Mucosa of descending colon (tissue), 3 donors: ENCODE measurements at regions not wholly inside any gene's neighbourhood (a gene's known extent, or its start where the extent isn't known, plus 50 kb on each side); places are given as distances from the start of the nearest gene placed in this dataset.

Experiments
- ATAC-seq: fragments of 200-7000 bp; cut with Tn5 transposase; one replicate; pipeline ENCODE4 v1.9.1; 2020; ENCODE audit warnings: mild to moderate bottlenecking, moderate library complexity
- DNase-seq, 3 donors: peaks; one replicate each; pipeline ENCODE4 v3.0.0-alpha.2; 2020
- H3K36me3 ChIP-seq: fragments of 200-600 bp; one replicate; pipeline ENCODE4 v1.8.0; 2021; ENCODE audit warnings: low read depth, mild to moderate bottlenecking
- H3K4me1 ChIP-seq: fragments of 200-600 bp; one replicate; pipeline ENCODE4 v1.8.0; 2021; ENCODE audit warnings: low read depth, mild to moderate bottlenecking
- H3K4me3 ChIP-seq: fragments of 200-600 bp; one replicate; pipeline ENCODE4 v1.8.0; 2021; ENCODE audit warnings: mild to moderate bottlenecking
- H3K9me3 ChIP-seq: fragments of 200-600 bp; one replicate; pipeline ENCODE4 v1.8.0; 2021; ENCODE audit warnings: mild to moderate bottlenecking
- intact Hi-C, 2 donors: fragments of 100-400 bp; cut with DNase I in 1 of 2; cut with micrococcal nuclease in 1 of 2; formaldehyde crosslinking; loops; one replicate each; pipeline versions ENCODE4 v1.11.0 to v1.11.1; 2022; cut with DNase I, micrococcal nuclease
- TF ChIP-seq, protein P1 (sequence below): fragments of 200-600 bp; IDR thresholded peaks from one replicate; pipeline ENCODE4 v1.8.0; 2022; ENCODE audit warnings: antibody characterized with exemption, mild to moderate bottlenecking
- donor health status: DM: no; HTN: no; CAD: no; lungs with moderate emphysema.
- donor health status: DM: no; HTN: no; CAD: no.
- donor health status: DM: no; HTN: yes; CAD: no.

DNA sequence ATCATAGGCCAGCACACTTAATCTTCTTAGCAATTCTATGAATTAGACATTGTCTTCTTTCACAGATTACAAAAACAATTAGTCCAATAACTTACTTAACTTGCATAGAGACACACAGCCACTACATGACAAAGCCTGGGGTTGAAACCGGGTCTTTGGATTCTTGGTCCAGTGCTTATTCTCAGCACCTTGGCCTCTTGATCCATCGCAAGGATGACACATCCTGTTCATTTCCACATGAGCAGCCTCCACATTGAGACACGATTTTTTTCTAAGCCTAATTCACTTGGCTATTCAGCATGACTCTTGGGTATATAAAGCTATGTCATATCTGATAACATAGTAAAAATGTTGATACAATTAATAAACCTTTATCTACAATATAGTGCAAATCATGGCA is 221.0 kb upstream of the FOXD3 start:
- no peaks in the 10 kb centered on the region for H3K9me3 ChIP-seq
- TF ChIP-seq, protein P1, sequence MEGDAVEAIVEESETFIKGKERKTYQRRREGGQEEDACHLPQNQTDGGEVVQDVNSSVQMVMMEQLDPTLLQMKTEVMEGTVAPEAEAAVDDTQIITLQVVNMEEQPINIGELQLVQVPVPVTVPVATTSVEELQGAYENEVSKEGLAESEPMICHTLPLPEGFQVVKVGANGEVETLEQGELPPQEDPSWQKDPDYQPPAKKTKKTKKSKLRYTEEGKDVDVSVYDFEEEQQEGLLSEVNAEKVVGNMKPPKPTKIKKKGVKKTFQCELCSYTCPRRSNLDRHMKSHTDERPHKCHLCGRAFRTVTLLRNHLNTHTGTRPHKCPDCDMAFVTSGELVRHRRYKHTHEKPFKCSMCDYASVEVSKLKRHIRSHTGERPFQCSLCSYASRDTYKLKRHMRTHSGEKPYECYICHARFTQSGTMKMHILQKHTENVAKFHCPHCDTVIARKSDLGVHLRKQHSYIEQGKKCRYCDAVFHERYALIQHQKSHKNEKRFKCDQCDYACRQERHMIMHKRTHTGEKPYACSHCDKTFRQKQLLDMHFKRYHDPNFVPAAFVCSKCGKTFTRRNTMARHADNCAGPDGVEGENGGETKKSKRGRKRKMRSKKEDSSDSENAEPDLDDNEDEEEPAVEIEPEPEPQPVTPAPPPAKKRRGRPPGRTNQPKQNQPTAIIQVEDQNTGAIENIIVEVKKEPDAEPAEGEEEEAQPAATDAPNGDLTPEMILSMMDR, result no peak
- no peaks in the 10 kb centered on the region for H3K36me3 ChIP-seq
- no peak for ATAC-seq
- H3K4me1 ChIP-seq, result no peaks in the 10 kb centered on the region
- no peak for DNase-seq
- intact Hi-C loops, result no loop called here
- H3K4me3 ChIP-seq, result no peak overlapping the region

DNA sequence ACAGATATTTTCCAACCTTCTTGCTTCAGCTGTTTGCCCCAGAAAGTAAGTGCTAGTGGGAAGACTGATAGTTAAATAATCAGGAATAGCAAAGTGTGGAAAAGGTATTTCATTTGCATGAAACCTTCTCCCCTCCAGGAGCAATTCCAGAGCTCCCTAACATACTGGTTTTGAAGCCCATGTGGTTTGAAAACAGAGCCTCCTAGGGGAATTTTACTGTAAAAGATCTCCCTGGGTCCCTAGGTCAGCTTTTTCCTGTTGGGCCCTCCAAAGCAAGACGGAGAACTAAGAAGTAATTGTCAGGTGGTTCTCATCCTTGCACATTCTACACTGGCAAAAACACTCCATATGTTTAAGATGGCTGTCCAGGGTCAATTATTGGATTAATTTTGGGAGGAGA is 218.7 kb upstream of the FOXD3 start:
- intact Hi-C loops, result no loop called here
- TF ChIP-seq, protein P1, result no peak
- Histone ChIP-seq H3K9me3 (no peaks in the 10 kb centered on the region), H3K4me1 (no peaks in the 10 kb centered on the region), H3K36me3 (no peaks in the 10 kb centered on the region), H3K4me3 (no peak overlapping the region)
- no peak for DNase-seq
- ATAC-seq, result no peak

DNA sequence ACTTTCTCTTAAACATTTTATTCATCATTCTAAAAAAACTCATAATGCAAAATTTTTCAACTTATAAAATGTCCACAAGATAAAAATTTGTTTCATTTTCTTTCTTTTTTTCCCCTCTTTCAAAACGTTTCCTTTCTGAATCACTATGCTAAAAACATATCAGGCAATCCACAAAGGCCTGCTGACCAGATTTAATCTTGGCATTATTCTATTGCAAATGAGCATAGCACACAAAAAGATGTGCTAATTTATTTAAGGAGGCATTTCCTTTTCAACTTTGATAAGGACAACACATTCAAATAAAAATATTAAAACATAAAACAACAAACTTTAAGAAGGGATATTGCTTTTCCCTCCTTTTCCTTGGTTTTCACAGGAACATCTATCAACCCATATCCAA is 215.3 kb upstream of the FOXD3 start:
- no peak for ATAC-seq
- intact Hi-C loops, result no loop called here
- Histone ChIP-seq H3K4me3 (no peak overlapping the region), H3K4me1 (no peaks in the 10 kb centered on the region), H3K36me3 (no peaks in the 10 kb centered on the region), H3K9me3 (no peaks in the 10 kb centered on the region)
- TF ChIP-seq, protein P1, result no peak
- DNase-seq, result no peak

DNA sequence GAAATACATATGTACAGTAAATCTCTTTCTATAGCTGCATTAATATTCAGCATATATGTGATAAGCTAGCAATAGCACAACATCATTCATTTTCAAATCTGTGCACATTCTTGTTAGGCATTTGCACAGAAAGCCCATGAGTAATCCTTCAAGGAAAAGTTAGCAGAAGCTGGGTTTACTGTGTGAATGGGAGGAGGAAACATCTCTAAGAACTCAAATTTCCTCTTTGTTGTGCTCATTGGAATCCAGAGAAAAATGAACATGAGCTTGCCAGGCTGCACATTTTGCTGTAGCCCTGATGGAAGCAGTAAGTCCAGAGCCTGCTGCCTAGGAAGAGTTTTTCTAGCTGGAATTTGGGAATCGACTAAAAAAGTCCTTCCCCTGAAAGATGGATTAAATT is 214.2 kb upstream of the FOXD3 start:
- TF ChIP-seq, protein P1, result no peak
- no peaks in the 10 kb centered on the region for H3K9me3 ChIP-seq
- H3K4me1 ChIP-seq, result no peaks in the 10 kb centered on the region
- ATAC-seq, result no peak
- H3K4me3 ChIP-seq, result no peak overlapping the region
- H3K36me3 ChIP-seq, result no peaks in the 10 kb centered on the region
- DNase-seq, result no peak
- intact Hi-C loops, result no loop called here

DNA sequence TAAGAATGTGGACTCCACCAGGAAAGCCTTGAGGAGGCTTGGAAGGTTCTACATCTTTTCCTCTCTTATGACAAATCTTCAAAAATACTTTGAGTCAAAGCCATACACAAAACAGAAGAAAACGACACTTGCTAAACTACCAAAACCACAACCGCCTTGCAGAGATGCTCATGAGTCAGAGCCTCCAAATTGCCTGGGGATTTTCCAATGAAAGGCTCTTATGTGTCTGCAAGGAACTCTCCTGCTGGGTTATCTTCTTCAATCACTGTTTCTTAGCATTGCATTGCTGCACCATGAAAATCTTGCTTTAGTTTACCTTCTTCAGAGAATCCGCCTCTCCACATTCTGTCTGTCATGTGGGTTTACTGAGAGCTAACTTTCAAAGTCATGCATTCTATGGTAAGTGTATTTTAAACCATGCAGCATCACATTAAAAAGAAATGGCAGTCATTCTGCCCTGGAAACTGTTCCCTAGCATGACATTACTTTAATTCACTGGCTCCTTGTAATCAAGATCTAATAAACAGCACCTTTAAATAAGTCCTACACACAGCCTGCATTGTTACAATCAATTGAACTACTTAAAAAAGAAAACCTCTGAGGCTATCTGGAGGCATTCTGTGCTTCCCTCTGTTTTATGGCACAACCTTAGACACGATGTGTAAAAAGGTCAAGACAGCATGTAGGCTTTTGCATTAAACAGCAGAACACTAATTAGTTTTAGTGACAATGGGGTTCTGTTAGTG is 210.0 kb upstream of the FOXD3 start:
- no peaks in the 10 kb centered on the region for H3K4me1 ChIP-seq
- intact Hi-C loops, result no loop called here
- ATAC-seq (no peak), DNase-seq (no peak)
- no peaks in the 10 kb centered on the region for H3K9me3 ChIP-seq
- H3K36me3 ChIP-seq, result no peaks in the 10 kb centered on the region
- TF ChIP-seq, protein P1, result no peak
- H3K4me3 ChIP-seq, result no peak overlapping the region

DNA sequence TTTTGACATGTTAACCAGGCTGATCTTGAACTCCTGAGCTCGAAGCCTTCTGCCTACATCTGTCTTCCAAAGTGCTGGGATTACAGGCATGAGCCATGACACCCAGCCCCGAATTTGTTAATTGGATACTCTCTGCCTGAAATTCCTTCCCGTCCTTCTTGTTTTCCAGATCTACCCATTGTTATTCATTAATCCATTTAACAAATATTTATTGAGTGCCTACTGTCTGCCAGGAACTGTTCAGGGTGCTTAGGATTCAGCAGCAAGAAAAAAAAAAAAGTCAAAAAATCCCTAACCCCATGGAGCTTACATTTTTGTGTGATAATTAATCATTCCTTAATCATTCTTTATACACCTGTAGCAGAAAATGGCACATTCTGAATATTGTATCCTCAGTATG is 206.8 kb upstream of the FOXD3 start:
- intact Hi-C loops, result no loop called here
- H3K9me3 ChIP-seq, result no peaks in the 10 kb centered on the region
- H3K4me3 ChIP-seq, result no peak overlapping the region
- no peaks in the 10 kb centered on the region for H3K36me3 ChIP-seq
- TF ChIP-seq, protein P1, result no peak
- DNase-seq, result no peak
- no peak for ATAC-seq
- no peaks in the 10 kb centered on the region for H3K4me1 ChIP-seq
